ENCODE measurements at regions not wholly inside any gene's neighbourhood (a gene's known extent, or its start where the extent isn't known, plus 50 kb on each side); places are given as distances from the start of the nearest gene placed in this dataset.

DNA sequence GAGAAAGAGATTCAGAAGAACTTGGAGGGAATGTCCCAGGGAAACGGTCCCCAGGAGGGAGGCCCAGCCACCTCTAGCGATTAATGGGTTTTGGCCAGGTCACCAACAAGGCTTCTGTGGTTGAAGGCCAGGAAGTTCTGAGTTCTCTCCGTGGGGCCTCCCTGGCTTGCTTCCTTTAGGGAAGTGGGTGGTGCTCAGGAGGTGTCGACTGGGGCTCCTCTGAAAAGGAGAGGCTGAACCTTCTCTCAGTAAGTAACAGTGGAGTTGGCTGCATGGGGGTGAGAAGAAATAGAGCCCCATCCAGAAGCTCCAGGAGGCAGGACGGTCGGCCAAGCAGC, 77.1 kb upstream of the GSE1 start:
- intact Hi-C loops (cut with DNase I; ENCODE audit: low total_unique reads), result no loop called here
- no peak overlapping the region for H3K4me3 ChIP-seq
- no peaks in the 10 kb centered on the region for H3K27me3 ChIP-seq
- H3K4me1 ChIP-seq, result no peaks in the 10 kb centered on the region
- H3K36me3 ChIP-seq, result no peaks in the 10 kb centered on the region
- no peak overlapping the region for H3K27ac ChIP-seq
- DNase-seq, result peak in 1 of 2 donors; percentile 50
- TF ChIP-seq POLR2A (IDR thresholded peaks at IDR 0.05) (no peak), CTCF (IDR thresholded peaks at IDR 0.05) (no peak)
- H3K9me3 ChIP-seq, result no peaks in the 10 kb centered on the region

- intact Hi-C loops (cut with DNase I; ENCODE audit: low total_unique reads), result no loop called here
- no peak overlapping the region for H3K27ac ChIP-seq
- no peaks in the 10 kb centered on the region for H3K4me1 ChIP-seq
- no peaks in the 10 kb centered on the region for H3K27me3 ChIP-seq
- no peak for DNase-seq
- H3K4me3 ChIP-seq, result no peak overlapping the region
- H3K36me3 ChIP-seq, result no peaks in the 10 kb centered on the region
- TF ChIP-seq POLR2A (IDR thresholded peaks at IDR 0.05) (no peak), CTCF (IDR thresholded peaks at IDR 0.05) (no peak)
- no peaks in the 10 kb centered on the region for H3K9me3 ChIP-seq
These were observed 76.5 kb upstream of the GSE1 start for GRCh38 chr16:85536411-85537330.

GRCh38 chr16:85537331-85537788, 75.8 kb upstream of the GSE1 start:
- no peak for TF ChIP-seq POLR2A (IDR thresholded peaks at IDR 0.05)
- TF ChIP-seq CTCF (IDR thresholded peaks at IDR 0.05), result no peak
- DNase-seq, result no peak
- Histone ChIP-seq H3K4me1 (no peaks in the 10 kb centered on the region), H3K27ac (no peak overlapping the region), H3K9me3 (no peaks in the 10 kb centered on the region), H3K4me3 (no peak overlapping the region), H3K36me3 (no peaks in the 10 kb centered on the region), H3K27me3 (no peaks in the 10 kb centered on the region)
- intact Hi-C loops (cut with DNase I; ENCODE audit: low total_unique reads), result no loop called here

- DNase-seq, result no peak
- H3K36me3 ChIP-seq, result no peaks in the 10 kb centered on the region
These were observed 75.2 kb upstream of the GSE1 start for GRCh38 chr16:85537795-85538401.

More at GRCh38 chr16:85537795-85538401, 75.2 kb upstream of the GSE1 start:
- Histone ChIP-seq H3K4me1 (no peaks in the 10 kb centered on the region), H3K27me3 (no peaks in the 10 kb centered on the region), H3K9me3 (no peaks in the 10 kb centered on the region), H3K27ac (no peak overlapping the region), H3K4me3 (no peak overlapping the region)
- no peak for TF ChIP-seq POLR2A (IDR thresholded peaks at IDR 0.05)
- no peak for TF ChIP-seq CTCF (IDR thresholded peaks at IDR 0.05)
- intact Hi-C loops (cut with DNase I; ENCODE audit: low total_unique reads), result no loop called here

All from uterus (tissue), 3 donors.